ENCODE measurements at regions not wholly inside any gene's neighbourhood (a gene's known extent, or its start where the extent isn't known, plus 50 kb on each side); places are given as distances from the start of the nearest gene placed in this dataset.

DNA sequence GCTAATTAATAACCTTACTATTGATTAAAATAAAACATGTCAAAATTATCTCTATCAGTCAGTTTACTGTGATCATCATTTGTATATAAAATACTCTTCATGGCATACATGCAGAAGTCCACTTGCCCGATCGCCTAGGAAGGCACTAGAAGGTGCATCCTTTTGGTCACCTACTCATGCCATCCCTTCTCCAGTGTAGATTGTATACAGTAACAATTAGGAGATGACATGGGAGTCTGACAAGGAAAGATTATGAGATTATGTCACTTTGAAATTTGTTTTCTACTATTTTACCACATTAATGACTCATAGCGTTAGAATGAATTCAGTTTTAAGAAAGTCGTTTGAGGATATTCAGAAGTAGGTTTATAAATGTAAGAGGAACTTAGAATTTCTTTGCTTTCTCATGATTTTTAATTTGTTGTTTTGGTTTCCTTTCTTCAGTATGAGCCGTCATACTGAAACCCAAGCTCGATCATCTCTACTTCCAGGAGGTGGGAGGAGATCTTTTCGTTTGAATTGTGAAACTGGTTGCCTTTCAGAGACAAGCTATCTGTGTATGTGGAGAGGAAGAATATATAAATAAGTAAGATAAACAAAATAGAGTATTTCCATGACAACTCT lies 51.1 kb upstream of the UNC5C start:
- TF ChIP-seq, protein P1, sequence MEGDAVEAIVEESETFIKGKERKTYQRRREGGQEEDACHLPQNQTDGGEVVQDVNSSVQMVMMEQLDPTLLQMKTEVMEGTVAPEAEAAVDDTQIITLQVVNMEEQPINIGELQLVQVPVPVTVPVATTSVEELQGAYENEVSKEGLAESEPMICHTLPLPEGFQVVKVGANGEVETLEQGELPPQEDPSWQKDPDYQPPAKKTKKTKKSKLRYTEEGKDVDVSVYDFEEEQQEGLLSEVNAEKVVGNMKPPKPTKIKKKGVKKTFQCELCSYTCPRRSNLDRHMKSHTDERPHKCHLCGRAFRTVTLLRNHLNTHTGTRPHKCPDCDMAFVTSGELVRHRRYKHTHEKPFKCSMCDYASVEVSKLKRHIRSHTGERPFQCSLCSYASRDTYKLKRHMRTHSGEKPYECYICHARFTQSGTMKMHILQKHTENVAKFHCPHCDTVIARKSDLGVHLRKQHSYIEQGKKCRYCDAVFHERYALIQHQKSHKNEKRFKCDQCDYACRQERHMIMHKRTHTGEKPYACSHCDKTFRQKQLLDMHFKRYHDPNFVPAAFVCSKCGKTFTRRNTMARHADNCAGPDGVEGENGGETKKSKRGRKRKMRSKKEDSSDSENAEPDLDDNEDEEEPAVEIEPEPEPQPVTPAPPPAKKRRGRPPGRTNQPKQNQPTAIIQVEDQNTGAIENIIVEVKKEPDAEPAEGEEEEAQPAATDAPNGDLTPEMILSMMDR (IDR thresholded peaks at IDR 0.05): no peak
- TF ChIP-seq MAX (IDR thresholded peaks at IDR 0.05; ENCODE audit: low read depth) (no peak), GATA2 (CRISPR knock-in tag; IDR thresholded peaks at IDR 0.05) (no peak), FOSL2 (IDR thresholded peaks at IDR 0.05; ENCODE audit: borderline replicate concordance, low read depth) (no peak), ZBTB33 (IDR thresholded peaks at IDR 0.05; ENCODE audit: borderline replicate concordance, low read depth) (no peak), TAF1 (IDR thresholded peaks at IDR 0.05; ENCODE audit: borderline replicate concordance, low read depth, low read length) (no peak), EZH2phosphoT487 (IDR thresholded peaks at IDR 0.05; ENCODE audit: borderline replicate concordance, low read depth) (no peak), YY1 (IDR thresholded peaks at IDR 0.05; ENCODE audit: low read depth) (no peak), POLR2AphosphoS5 (IDR thresholded peaks at IDR 0.05; ENCODE audit: low read depth, low read length) (no peak), RCOR1 (IDR thresholded peaks at IDR 0.05; ENCODE audit: low read length) (no peak)

All from SK-N-SH (cell line).